Transverse colon (tissue), 4 donors: ENCODE measurements at regions not wholly inside any gene's neighbourhood (a gene's known extent, or its start where the extent isn't known, plus 50 kb on each side); places are given as distances from the start of the nearest gene placed in this dataset.

Source experiments
- DNase-seq: peaks from one replicate; pipeline ENCODE4 v3.0.0-alpha.2; 2019
- H3K27ac ChIP-seq, 4 donors: fragments of 200-600 bp; sonication (generic); 2 replicates each; pipeline ENCODE4 v1.5.1; 2016 to 2018; ENCODE audit warnings: inconsistent platforms in 4 of 4
- H3K27me3 ChIP-seq: fragments of 200-600 bp; sonication (generic); 2 replicates; pipeline ENCODE4 v1.5.1; 2017; ENCODE audit warnings: inconsistent platforms
- H3K36me3 ChIP-seq, 4 donors: fragments of 200-600 bp; sonication (generic); 2 replicates each; pipeline ENCODE4 v1.5.1; 2017 to 2019; ENCODE audit warnings: inconsistent platforms in 4 of 4
- H3K4me1 ChIP-seq, 4 donors: fragments of 200-600 bp; sonication (generic); 2 replicates each; pipeline ENCODE4 v1.5.1; 2017 to 2020; ENCODE audit warnings: inconsistent platforms in 4 of 4
- H3K4me3 ChIP-seq, 4 donors: fragments of 200-600 bp; sonication (generic); 1 replicate in 1 of 4; 2 replicates in 3 of 4; pipeline versions ENCODE4 v1.5.1 to v1.6.1; 2017 to 2019; ENCODE audit warnings: inconsistent platforms in 4 of 4
- H3K9me3 ChIP-seq, 2 donors: fragments of 200-600 bp; sonication (generic); 2 replicates each; pipeline ENCODE4 v1.5.1; 2017 to 2019; ENCODE audit warnings: inconsistent platforms in 2 of 2
- EP300 ChIP-seq: sonication (generic); formaldehyde crosslinking; IDR thresholded peaks from one replicate; pipeline ENCODE4 v1.6.1; 2017; ENCODE audit warnings: antibody characterized with exemption, low read depth
- POLR2A ChIP-seq: fragments of 450-650 bp; IDR thresholded peaks from one replicate; pipeline ENCODE4 v1.6.1; 2016; ENCODE audit warnings: antibody characterized with exemption, mild to moderate bottlenecking, moderate library complexity
- POLR2AphosphoS5 ChIP-seq, 3 donors: sonication (generic); formaldehyde crosslinking; IDR thresholded peaks; one replicate each; pipeline ENCODE4 v1.6.1; 2016; ENCODE audit warnings: antibody characterized with exemption in 3 of 3
- WGBS, 2 donors: methylation state at CpG; one replicate each; pipeline ENCODE4 v1.1.5; 2018; ENCODE audit warnings: low coverage in 1 of 2; 5-methylcytosine and 5-hydroxymethylcytosine counted together
- in situ Hi-C, 4 donors: fragments of 200-750 bp; cut with MboI; loops; one replicate each; pipeline versions ENCODE4 v1.15.0 to v1.15.1; 2017; ENCODE audit warnings: low sequenced_read_pairs in 3 of 4, low pct_ligation_motif_present in 1 of 4, low pct_unique_long_range_greater_than_20kb in 1 of 4
- intact Hi-C: fragments of 100-400 bp; cut with DNase I; formaldehyde crosslinking; loops from one replicate; pipeline ENCODE4 v1.15.1; 2023; ENCODE audit warnings: low total_unique reads
- TF ChIP-seq, protein P1 (sequence below), 5 experiments: fragments of 200-600 bp in 3 of 5; fragments of 450-650 bp in 2 of 5; sonication (generic) in 3 of 5; IDR thresholded peaks; 1 replicate in 2 of 5; 2 replicates in 3 of 5; pipeline ENCODE4 v1.5.1; 2016 to 2017; ENCODE audit warnings: antibody characterized with exemption in 5 of 5, inconsistent platforms in 3 of 5, mild to moderate bottlenecking in 2 of 5, moderate library complexity in 1 of 5

DNA sequence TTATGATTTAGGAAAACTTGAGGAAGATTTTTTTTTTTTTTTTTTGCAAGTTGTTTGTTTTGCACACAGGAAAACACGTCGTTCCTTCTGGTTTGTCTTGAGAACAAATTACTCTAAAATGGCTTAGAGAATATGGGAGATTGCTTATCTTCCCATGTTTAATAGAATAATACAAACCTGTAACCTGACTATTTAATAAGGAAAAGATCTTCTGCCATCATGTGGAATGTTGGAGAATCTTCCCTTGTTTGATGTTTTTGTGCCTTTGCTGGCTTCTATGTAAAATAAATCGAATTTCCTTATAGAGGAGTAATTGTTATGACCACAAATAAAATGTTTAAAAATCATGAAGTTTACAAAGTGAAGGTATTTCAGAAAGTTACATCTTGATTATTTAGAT lies 818.8 kb downstream of the GATA3 start:
- no peak overlapping the region for H3K27ac ChIP-seq
- H3K4me3 ChIP-seq = no peak overlapping the region
- DNase-seq = no peak
- in situ Hi-C loops = no loop called here
- WGBS, 2 donors = 26 to 39% methylated on average over 2 to 3 of the region's 3 CpGs
- no peaks in the 10 kb centered on the region for H3K27me3 ChIP-seq
- intact Hi-C loops = no loop called here
- no peaks in the 10 kb centered on the region for H3K36me3 ChIP-seq
- no peaks in the 10 kb centered on the region for H3K9me3 ChIP-seq
- no peak for TF ChIP-seq POLR2A
- no peak for TF ChIP-seq EP300
- TF ChIP-seq POLR2AphosphoS5 (IDR thresholded peaks at IDR 0.05) = no peak
- TF ChIP-seq, protein P1, sequence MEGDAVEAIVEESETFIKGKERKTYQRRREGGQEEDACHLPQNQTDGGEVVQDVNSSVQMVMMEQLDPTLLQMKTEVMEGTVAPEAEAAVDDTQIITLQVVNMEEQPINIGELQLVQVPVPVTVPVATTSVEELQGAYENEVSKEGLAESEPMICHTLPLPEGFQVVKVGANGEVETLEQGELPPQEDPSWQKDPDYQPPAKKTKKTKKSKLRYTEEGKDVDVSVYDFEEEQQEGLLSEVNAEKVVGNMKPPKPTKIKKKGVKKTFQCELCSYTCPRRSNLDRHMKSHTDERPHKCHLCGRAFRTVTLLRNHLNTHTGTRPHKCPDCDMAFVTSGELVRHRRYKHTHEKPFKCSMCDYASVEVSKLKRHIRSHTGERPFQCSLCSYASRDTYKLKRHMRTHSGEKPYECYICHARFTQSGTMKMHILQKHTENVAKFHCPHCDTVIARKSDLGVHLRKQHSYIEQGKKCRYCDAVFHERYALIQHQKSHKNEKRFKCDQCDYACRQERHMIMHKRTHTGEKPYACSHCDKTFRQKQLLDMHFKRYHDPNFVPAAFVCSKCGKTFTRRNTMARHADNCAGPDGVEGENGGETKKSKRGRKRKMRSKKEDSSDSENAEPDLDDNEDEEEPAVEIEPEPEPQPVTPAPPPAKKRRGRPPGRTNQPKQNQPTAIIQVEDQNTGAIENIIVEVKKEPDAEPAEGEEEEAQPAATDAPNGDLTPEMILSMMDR (IDR thresholded peaks at IDR 0.05) = no peak
- no peaks in the 10 kb centered on the region for H3K4me1 ChIP-seq

GRCh38 chr10:8874268-8874667 lies 819.8 kb downstream of the GATA3 start:
- no peak for DNase-seq
- TF ChIP-seq POLR2AphosphoS5 (IDR thresholded peaks at IDR 0.05) (no peak), EP300 (no peak), POLR2A (no peak)
- TF ChIP-seq, protein P1 (IDR thresholded peaks at IDR 0.05) = no peak
- in situ Hi-C loops = no loop called here

DNA sequence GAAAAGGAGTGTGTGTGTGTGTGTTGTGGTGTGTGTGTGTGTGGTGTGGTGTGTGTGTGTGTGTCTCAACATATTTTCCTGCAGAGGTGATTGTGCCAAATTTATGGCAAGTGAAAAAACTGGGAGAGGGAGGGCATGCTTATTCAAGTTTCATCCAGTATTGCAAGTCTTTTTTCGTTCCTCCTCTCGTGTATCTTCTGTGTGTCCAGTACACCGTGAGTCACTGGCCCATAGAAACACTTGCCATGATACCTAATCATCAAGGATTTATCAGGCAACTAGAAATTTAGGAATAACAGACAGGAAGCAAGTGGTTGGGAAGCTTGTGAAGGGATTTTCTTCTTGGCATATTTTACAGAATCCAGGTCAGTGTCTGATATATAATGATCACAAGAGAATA lies 820.5 kb downstream of the GATA3 start:
- Histone ChIP-seq H3K4me3 (no peak overlapping the region), H3K9me3 (no peaks in the 10 kb centered on the region), H3K27me3 (no peaks in the 10 kb centered on the region), H3K27ac (no peak overlapping the region), H3K36me3 (no peaks in the 10 kb centered on the region), H3K4me1 (no peaks in the 10 kb centered on the region)
- 89 to 92% methylated on average over 2 to 3 of the region's 3 CpGs for WGBS, 2 donors
- intact Hi-C loops = no loop called here
- no peak for DNase-seq
- in situ Hi-C loops = no loop called here
- TF ChIP-seq POLR2AphosphoS5 (IDR thresholded peaks at IDR 0.05) (no peak), POLR2A (no peak), EP300 (no peak)
- TF ChIP-seq, protein P1 (IDR thresholded peaks at IDR 0.05) = no peak

More at GRCh38 chr10:8874268-8874667, 819.8 kb downstream of the GATA3 start:
- Histone ChIP-seq H3K27ac (no peak overlapping the region), H3K4me1 (no peaks in the 10 kb centered on the region), H3K36me3 (no peaks in the 10 kb centered on the region), H3K27me3 (no peaks in the 10 kb centered on the region), H3K9me3 (no peaks in the 10 kb centered on the region), H3K4me3 (no peak overlapping the region)
- WGBS, 2 donors = 90 to 91% methylated on average over 2 of the region's 2 CpGs
- intact Hi-C loops = no loop called here

DNA sequence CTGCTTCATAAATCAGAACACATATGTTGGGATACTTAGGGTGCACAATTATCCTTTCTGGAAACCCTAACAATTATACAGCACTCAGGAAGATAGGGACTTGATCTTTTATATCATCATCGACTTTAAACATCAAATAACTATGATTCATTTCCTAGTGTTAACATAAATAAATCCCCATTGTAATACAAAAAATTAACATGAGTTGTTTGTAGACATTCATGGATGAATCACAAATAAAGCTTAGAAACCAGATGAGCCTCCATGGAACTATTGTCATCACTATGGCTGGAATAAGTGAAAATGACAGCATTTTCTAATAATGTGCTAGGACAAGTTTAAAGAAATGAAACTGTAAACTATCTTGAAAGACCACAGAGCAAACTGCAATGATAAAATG lies 821.7 kb downstream of the GATA3 start:
- TF ChIP-seq POLR2A (no peak), EP300 (no peak), POLR2AphosphoS5 (IDR thresholded peaks at IDR 0.05) (no peak)
- TF ChIP-seq, protein P1 (IDR thresholded peaks at IDR 0.05) = no peak
- no peaks in the 10 kb centered on the region for H3K4me1 ChIP-seq
- H3K4me3 ChIP-seq = no peak overlapping the region
- H3K27ac ChIP-seq = no peak overlapping the region
- in situ Hi-C loops (no loop called here), intact Hi-C loops (no loop called here)
- DNase-seq = no peak
- no peaks in the 10 kb centered on the region for H3K9me3 ChIP-seq
- H3K27me3 ChIP-seq = no peaks in the 10 kb centered on the region
- WGBS, 2 donors = 52 to 73% methylated on average over 1 of the region's 1 CpG
- H3K36me3 ChIP-seq = no peaks in the 10 kb centered on the region
